Lung (tissue), 11 donors: ENCODE measurements at regions not wholly inside any gene's neighbourhood (a gene's known extent, or its start where the extent isn't known, plus 50 kb on each side); places are given as distances from the start of the nearest gene placed in this dataset.
"Not testable (repeated sequence)": the region's sequence is repeated elsewhere in the genome, so short reads cannot be mapped to it uniquely, and the experiment has no call there.

Experiments used
- ATAC-seq: fragments of 200-7000 bp; cut with Tn5 transposase; one replicate; pipeline ENCODE4 v1.9.1; 2020; ENCODE audit warnings: moderate number of reproducible peaks; ENCODE audit not compliant: insufficient read depth, low FRiP score
- DNase-seq, 3 donors: peaks; one replicate each; pipeline ENCODE4 v3.0.0-alpha.2; 2013 to 2017
- H3K27ac ChIP-seq, 2 donors: one replicate each; pipeline ENCODE4 v1.5.1; 2013; ENCODE audit warnings: mild to moderate bottlenecking in 2 of 2, moderate library complexity in 2 of 2, control low read depth in 1 of 2, inconsistent platforms in 1 of 2, low read depth in 1 of 2, low read length in 1 of 2
- H3K27me3 ChIP-seq, 3 donors: one replicate each; pipeline ENCODE4 v1.5.1; 2013; ENCODE audit warnings: low read length in 2 of 3; ENCODE audit not compliant: control insufficient read depth in 3 of 3, insufficient read depth in 3 of 3
- H3K36me3 ChIP-seq, 4 donors: one replicate each; pipeline ENCODE4 v1.5.1; 2013; ENCODE audit warnings: low read length in 4 of 4, mild to moderate bottlenecking in 1 of 4, moderate library complexity in 1 of 4; ENCODE audit not compliant: control insufficient read depth in 4 of 4, insufficient read depth in 4 of 4
- H3K4me1 ChIP-seq, 5 donors: one replicate each; pipeline ENCODE4 v1.5.1; 2013; ENCODE audit warnings: low read length in 5 of 5, mild to moderate bottlenecking in 2 of 5, moderate library complexity in 1 of 5; ENCODE audit not compliant: control insufficient read depth in 5 of 5, insufficient read depth in 5 of 5
- H3K4me3 ChIP-seq: one replicate; pipeline ENCODE4 v1.5.1; 2013; ENCODE audit warnings: mild to moderate bottlenecking, control low read depth, moderate library complexity
- H3K9ac ChIP-seq, 2 donors: one replicate each; pipeline ENCODE4 v1.5.1; 2013; ENCODE audit warnings: low read length in 2 of 2, control low read depth in 1 of 2; ENCODE audit not compliant: insufficient read depth in 1 of 2
- H3K9me3 ChIP-seq, 4 donors: one replicate each; pipeline ENCODE4 v1.5.1; 2013; ENCODE audit warnings: low read length in 3 of 4, mild to moderate bottlenecking in 1 of 4, moderate library complexity in 1 of 4; ENCODE audit not compliant: control insufficient read depth in 4 of 4, insufficient read depth in 3 of 4
- CTCF ChIP-seq: IDR thresholded peaks from 2 replicates; pipeline ENCODE4 v1.5.1; 2012; ENCODE audit warnings: mild to moderate bottlenecking; ENCODE audit errors: control extremely low read depth, extremely low read depth
- WGBS, 2 donors: extraction: QIAGEN DNeasy Blood & Tissue Kit; methylation state at CpG; one replicate each; pipeline ENCODE4 v1.1.7; 2013; 5-methylcytosine and 5-hydroxymethylcytosine counted together
- donor health status: control.
- donor health status: control.
- donor health status: Bipolar disorder and iron deficiency.
- donor health status: healthy.
- donor health status: DM: yes; HTN: yes; CAD: no.

DNA sequence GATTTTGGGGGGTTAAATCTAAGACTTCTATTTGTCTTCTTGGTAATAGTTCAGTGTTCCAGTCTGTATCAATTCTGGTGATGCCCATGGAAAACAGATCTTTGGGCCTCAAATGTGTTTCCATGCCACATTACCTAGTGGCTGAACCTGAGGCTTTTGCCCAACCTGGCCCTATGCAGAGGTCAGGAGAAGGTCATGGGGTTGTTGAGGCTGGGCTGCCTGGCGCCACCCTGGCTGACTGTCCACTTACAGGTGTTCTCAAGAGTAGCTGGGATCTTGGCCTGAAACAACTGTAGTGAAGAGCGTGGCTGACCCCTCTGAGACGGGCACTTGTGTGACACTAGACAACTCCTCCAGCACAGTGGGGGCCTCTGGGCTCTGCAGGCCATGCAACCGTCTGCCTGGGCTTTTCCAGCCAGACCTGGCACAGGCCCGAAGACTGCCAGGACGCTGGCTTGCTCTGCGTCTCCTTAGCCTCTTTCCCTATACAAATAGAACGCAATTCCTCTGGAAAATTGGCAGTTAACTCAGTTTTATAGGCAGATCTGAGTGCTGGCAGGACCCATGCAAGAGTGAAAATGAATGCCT is 127.8 kb downstream of the TRIM43 start:
- H3K9ac ChIP-seq: no peak overlapping the region
- H3K9me3 ChIP-seq: no peaks in the 10 kb centered on the region
- peak; percentile 53 for ATAC-seq
- TF ChIP-seq CTCF: no peak
- WGBS, 2 donors: 63 to 90% methylated on average over 8 of the region's 8 CpGs
- H3K27ac ChIP-seq: peak overlapping the region in 1 of 2 donors; percentile 28
- H3K4me1 ChIP-seq: peaks cover 0 to 11% (median 4%) of the 10 kb centered on the region in 5 donors
- no peak overlapping the region for H3K4me3 ChIP-seq
- no peak for DNase-seq
- no peaks in the 10 kb centered on the region for H3K27me3 ChIP-seq
- no peaks in the 10 kb centered on the region for H3K36me3 ChIP-seq

- H3K4me1 ChIP-seq: peaks cover 0 to 6% (median 4%) of the 10 kb centered on the region in 5 donors
- no peak for DNase-seq
- H3K4me3 ChIP-seq: no peak overlapping the region
- WGBS, 2 donors: 94% methylated on average over 8 of the region's 8 CpGs
- H3K27ac ChIP-seq: no peak overlapping the region
- no peaks in the 10 kb centered on the region for H3K9me3 ChIP-seq
- H3K9ac ChIP-seq: no peak overlapping the region
- H3K27me3 ChIP-seq: peaks cover 0 to 2% (median 0%) of the 10 kb centered on the region in 3 donors
- no peak for ATAC-seq
- H3K36me3 ChIP-seq: no peaks in the 10 kb centered on the region
- TF ChIP-seq CTCF: no peak
These were observed 129.9 kb downstream of the TRIM43 start for GRCh38 chr2:95721726-95722125.

DNA sequence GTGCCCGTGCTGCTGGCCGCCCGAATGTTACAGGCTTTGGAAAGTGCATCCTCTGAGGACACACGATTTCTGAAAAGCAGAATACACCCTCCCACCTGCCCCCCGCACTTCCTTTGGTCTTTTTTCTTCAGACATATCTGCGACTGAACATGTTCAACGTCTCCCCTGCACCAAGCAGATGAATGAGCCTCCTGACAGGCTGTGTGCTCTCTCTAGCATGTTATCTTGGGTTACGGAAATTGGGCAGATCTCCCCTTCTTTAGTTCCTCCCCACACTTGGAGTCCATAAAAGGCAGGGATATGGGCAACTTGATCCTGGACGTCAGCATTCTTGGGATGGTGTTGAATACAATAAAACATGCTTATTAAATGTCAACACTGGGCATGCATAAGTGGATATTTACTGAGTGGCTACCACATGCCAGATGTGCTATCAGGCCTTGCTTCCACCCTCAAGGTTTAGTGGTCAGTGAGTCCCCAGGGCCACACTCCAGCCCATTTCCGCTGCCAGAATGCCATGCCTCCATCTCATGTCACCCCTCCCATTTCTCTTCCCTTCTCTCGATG is 130.4 kb downstream of the TRIM43 start:
- no peak for TF ChIP-seq CTCF
- 83 to 89% methylated on average over 11 of the region's 11 CpGs for WGBS, 2 donors
- Histone ChIP-seq H3K4me1 (peaks cover 0 to 6% (median 4%) of the 10 kb centered on the region in 5 donors), H3K27ac (no peak overlapping the region), H3K36me3 (no peaks in the 10 kb centered on the region), H3K9ac (no peak overlapping the region), H3K9me3 (no peaks in the 10 kb centered on the region), H3K4me3 (no peak overlapping the region), H3K27me3 (peaks cover 0 to 2% (median 0%) of the 10 kb centered on the region in 3 donors)
- ATAC-seq: no peak
- DNase-seq: no peak

- H3K4me1 ChIP-seq, ATAC-seq, H3K27me3 ChIP-seq, H3K9me3 ChIP-seq, H3K27ac ChIP-seq, H3K36me3 ChIP-seq, H3K9ac ChIP-seq, H3K4me3 ChIP-seq, DNase-seq: not testable (repeated sequence)
- 81 to 88% methylated on average over 4 of the region's 4 CpGs for WGBS, 2 donors
These were observed 131.9 kb downstream of the TRIM43 start for GRCh38 chr2:95723627-95724210.

GRCh38 chr2:95725191-95725590 is 133.4 kb downstream of the TRIM43 start:
- ATAC-seq, H3K9me3 ChIP-seq, H3K27ac ChIP-seq, H3K4me1 ChIP-seq, H3K4me3 ChIP-seq, DNase-seq, H3K36me3 ChIP-seq, H3K9ac ChIP-seq, H3K27me3 ChIP-seq: not testable (repeated sequence)
- 75 to 77% methylated on average over 2 of the region's 2 CpGs for whole genome bisulfite sequencing, 2 donors

GRCh38 chr2:95725677-95726076 is 133.9 kb downstream of the TRIM43 start:
- 88 to 96% methylated on average over 1 of the region's 1 CpG for WGBS, 2 donors
- not testable (repeated sequence) for H3K36me3 ChIP-seq, H3K9ac ChIP-seq, H3K27ac ChIP-seq, H3K9me3 ChIP-seq, H3K4me3 ChIP-seq, ATAC-seq, H3K4me1 ChIP-seq, DNase-seq, H3K27me3 ChIP-seq
